ENCODE measurements at regions not wholly inside any gene's neighbourhood (a gene's known extent, or its start where the extent isn't known, plus 50 kb on each side); places are given as distances from the start of the nearest gene placed in this dataset.

GRCh38 chr12:14290951-14291350 lies 74.5 kb upstream of the ATF7IP start:
- Histone ChIP-seq H3K27me3 (ENCODE audit: insufficient read depth) (peaks cover 17% of the 10 kb centered on the region), H2AFZ (no peak overlapping the region), H4K20me1 (replicated peaks; ENCODE audit: insufficient read depth) (no peaks in the 10 kb centered on the region), H3K4me2 (no peak overlapping the region), H3K36me3 (ENCODE audit: insufficient read depth) (0 out of 2 replicates have a peak, but pooled peaks cover 5% of the 10 kb centered on the region), H3K27ac (ENCODE audit: low read depth) (no peak overlapping the region), H3F3A (replicated peaks; ENCODE audit: low read depth) (no peaks in the 10 kb centered on the region), H3K4me3 (no peak overlapping the region), H3K79me2 (replicated peaks; ENCODE audit: insufficient read depth) (no peaks in the 10 kb centered on the region), H3K9me2 (ENCODE audit: insufficient read depth) (peaks cover 13% of the 10 kb centered on the region), H3K4me1 (ENCODE audit: insufficient read depth) (no peaks in the 10 kb centered on the region)
- no peak for TF ChIP-seq STAT1 (IDR thresholded peaks at IDR 0.05; ENCODE audit: unreplicated experiment)
- TF ChIP-seq JUNB (IDR thresholded peaks at IDR 0.05; ENCODE audit: unreplicated experiment): no peak
- TF ChIP-seq, protein P1, sequence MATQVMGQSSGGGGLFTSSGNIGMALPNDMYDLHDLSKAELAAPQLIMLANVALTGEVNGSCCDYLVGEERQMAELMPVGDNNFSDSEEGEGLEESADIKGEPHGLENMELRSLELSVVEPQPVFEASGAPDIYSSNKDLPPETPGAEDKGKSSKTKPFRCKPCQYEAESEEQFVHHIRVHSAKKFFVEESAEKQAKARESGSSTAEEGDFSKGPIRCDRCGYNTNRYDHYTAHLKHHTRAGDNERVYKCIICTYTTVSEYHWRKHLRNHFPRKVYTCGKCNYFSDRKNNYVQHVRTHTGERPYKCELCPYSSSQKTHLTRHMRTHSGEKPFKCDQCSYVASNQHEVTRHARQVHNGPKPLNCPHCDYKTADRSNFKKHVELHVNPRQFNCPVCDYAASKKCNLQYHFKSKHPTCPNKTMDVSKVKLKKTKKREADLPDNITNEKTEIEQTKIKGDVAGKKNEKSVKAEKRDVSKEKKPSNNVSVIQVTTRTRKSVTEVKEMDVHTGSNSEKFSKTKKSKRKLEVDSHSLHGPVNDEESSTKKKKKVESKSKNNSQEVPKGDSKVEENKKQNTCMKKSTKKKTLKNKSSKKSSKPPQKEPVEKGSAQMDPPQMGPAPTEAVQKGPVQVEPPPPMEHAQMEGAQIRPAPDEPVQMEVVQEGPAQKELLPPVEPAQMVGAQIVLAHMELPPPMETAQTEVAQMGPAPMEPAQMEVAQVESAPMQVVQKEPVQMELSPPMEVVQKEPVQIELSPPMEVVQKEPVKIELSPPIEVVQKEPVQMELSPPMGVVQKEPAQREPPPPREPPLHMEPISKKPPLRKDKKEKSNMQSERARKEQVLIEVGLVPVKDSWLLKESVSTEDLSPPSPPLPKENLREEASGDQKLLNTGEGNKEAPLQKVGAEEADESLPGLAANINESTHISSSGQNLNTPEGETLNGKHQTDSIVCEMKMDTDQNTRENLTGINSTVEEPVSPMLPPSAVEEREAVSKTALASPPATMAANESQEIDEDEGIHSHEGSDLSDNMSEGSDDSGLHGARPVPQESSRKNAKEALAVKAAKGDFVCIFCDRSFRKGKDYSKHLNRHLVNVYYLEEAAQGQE (IDR thresholded peaks at IDR 0.05; ENCODE audit: unreplicated experiment): no peak
- no peak for TF ChIP-seq CTCF (conservative IDR thresholded peaks at IDR 0.05; ENCODE audit: low read depth in 2 of 2)
- no peak for TF ChIP-seq EZH2phosphoT487 (IDR thresholded peaks at IDR 0.05; ENCODE audit: unreplicated experiment)
- no peak for TF ChIP-seq CREB1 (CRISPR knock-in tag; IDR thresholded peaks at IDR 0.05; ENCODE audit: low read depth)
- TF ChIP-seq NANOG (IDR thresholded peaks at IDR 0.05; ENCODE audit: borderline replicate concordance): no peak
- TF ChIP-seq, protein P2, sequence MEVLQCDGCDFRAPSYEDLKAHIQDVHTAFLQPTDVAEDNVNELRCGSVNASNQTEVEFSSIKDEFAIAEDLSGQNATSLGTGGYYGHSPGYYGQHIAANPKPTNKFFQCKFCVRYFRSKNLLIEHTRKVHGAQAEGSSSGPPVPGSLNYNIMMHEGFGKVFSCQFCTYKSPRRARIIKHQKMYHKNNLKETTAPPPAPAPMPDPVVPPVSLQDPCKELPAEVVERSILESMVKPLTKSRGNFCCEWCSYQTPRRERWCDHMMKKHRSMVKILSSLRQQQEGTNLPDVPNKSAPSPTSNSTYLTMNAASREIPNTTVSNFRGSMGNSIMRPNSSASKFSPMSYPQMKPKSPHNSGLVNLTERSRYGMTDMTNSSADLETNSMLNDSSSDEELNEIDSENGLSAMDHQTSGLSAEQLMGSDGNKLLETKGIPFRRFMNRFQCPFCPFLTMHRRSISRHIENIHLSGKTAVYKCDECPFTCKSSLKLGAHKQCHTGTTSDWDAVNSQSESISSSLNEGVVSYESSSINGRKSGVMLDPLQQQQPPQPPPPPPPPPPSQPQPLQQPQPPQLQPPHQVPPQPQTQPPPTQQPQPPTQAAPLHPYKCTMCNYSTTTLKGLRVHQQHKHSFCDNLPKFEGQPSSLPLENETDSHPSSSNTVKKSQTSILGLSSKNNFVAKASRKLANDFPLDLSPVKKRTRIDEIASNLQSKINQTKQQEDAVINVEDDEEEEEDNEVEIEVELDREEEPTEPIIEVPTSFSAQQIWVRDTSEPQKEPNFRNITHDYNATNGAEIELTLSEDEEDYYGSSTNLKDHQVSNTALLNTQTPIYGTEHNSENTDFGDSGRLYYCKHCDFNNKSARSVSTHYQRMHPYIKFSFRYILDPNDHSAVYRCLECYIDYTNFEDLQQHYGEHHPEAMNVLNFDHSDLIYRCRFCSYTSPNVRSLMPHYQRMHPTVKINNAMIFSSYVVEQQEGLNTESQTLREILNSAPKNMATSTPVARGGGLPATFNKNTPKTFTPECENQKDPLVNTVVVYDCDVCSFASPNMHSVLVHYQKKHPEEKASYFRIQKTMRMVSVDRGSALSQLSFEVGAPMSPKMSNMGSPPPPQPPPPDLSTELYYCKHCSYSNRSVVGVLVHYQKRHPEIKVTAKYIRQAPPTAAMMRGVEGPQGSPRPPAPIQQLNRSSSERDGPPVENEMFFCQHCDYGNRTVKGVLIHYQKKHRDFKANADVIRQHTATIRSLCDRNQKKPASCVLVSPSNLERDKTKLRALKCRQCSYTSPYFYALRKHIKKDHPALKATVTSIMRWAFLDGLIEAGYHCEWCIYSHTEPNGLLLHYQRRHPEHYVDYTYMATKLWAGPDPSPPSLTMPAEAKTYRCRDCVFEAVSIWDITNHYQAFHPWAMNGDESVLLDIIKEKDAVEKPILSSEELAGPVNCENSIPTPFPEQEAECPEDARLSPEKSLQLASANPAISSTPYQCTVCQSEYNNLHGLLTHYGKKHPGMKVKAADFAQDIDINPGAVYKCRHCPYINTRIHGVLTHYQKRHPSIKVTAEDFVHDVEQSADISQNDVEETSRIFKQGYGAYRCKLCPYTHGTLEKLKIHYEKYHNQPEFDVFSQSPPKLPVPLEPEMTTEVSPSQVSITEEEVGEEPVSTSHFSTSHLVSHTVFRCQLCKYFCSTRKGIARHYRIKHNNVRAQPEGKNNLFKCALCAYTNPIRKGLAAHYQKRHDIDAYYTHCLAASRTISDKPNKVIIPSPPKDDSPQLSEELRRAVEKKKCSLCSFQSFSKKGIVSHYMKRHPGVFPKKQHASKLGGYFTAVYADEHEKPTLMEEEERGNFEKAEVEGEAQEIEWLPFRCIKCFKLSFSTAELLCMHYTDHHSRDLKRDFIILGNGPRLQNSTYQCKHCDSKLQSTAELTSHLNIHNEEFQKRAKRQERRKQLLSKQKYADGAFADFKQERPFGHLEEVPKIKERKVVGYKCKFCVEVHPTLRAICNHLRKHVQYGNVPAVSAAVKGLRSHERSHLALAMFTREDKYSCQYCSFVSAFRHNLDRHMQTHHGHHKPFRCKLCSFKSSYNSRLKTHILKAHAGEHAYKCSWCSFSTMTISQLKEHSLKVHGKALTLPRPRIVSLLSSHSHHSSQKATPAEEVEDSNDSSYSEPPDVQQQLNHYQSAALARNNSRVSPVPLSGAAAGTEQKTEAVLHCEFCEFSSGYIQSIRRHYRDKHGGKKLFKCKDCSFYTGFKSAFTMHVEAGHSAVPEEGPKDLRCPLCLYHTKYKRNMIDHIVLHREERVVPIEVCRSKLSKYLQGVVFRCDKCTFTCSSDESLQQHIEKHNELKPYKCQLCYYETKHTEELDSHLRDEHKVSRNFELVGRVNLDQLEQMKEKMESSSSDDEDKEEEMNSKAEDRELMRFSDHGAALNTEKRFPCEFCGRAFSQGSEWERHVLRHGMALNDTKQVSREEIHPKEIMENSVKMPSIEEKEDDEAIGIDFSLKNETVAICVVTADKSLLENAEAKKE (CRISPR knock-in tag; IDR thresholded peaks at IDR 0.05): no peak
- TF ChIP-seq ZNF331 (CRISPR knock-in tag; IDR thresholded peaks at IDR 0.05; ENCODE audit: low read depth): no peak
- TF ChIP-seq, protein P3, sequence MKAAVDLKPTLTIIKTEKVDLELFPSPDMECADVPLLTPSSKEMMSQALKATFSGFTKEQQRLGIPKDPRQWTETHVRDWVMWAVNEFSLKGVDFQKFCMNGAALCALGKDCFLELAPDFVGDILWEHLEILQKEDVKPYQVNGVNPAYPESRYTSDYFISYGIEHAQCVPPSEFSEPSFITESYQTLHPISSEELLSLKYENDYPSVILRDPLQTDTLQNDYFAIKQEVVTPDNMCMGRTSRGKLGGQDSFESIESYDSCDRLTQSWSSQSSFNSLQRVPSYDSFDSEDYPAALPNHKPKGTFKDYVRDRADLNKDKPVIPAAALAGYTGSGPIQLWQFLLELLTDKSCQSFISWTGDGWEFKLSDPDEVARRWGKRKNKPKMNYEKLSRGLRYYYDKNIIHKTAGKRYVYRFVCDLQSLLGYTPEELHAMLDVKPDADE (IDR thresholded peaks at IDR 0.05): no peak
- no peak for TF ChIP-seq ZNF114 (CRISPR knock-in tag; IDR thresholded peaks at IDR 0.05)
- TF ChIP-seq EZH2 (IDR thresholded peaks at IDR 0.05; ENCODE audit: low read depth, unreplicated experiment): no peak
- no peak for TF ChIP-seq POLR2AphosphoS5 (IDR thresholded peaks at IDR 0.05; ENCODE audit: low read depth)
- no peak overlapping the region for H3K4me3 Mint-ChIP-seq
- DNase-seq (ENCODE audit: low spot score) (no peak), ATAC-seq (no peak)
- H3K27me3 Mint-ChIP-seq (ENCODE audit: insufficient read depth, low read depth, poor library complexity): peaks cover 18% of the 10 kb centered on the region
- H3K27ac Mint-ChIP-seq: no peak overlapping the region
- no peaks in the 10 kb centered on the region for H3K4me1 Mint-ChIP-seq
- H3K36me3 Mint-ChIP-seq (ENCODE audit: low read depth): peaks cover 16% of the 10 kb centered on the region
- peaks cover 40% of the 10 kb centered on the region for H3K9me3 Mint-ChIP-seq

All from GM23338 (cell line).